ENCODE measurements at regions not wholly inside any gene's neighbourhood (a gene's known extent, or its start where the extent isn't known, plus 50 kb on each side); places are given as distances from the start of the nearest gene placed in this dataset.

GRCh38 chr13:31068119-31068423 lies 93.6 kb downstream of the HSPH1 start:
- TF ChIP-seq GATA3 (IDR thresholded peaks at IDR 0.05; ENCODE audit: low read depth, low read length) (no peak), GATA2 (IDR thresholded peaks at IDR 0.05; ENCODE audit: low read depth, low read length) (no peak)
